HG03139 (cell line): ENCODE measurements at regions not wholly inside any gene's neighbourhood (a gene's known extent, or its start where the extent isn't known, plus 50 kb on each side); places are given as distances from the start of the nearest gene placed in this dataset.

Experiments
- ATAC-seq: cut with Tn5 transposase; IDR thresholded peaks from one replicate; pipeline ENCODE4 v1.9.1; 2021; ENCODE audit not compliant: unreplicated experiment

DNA sequence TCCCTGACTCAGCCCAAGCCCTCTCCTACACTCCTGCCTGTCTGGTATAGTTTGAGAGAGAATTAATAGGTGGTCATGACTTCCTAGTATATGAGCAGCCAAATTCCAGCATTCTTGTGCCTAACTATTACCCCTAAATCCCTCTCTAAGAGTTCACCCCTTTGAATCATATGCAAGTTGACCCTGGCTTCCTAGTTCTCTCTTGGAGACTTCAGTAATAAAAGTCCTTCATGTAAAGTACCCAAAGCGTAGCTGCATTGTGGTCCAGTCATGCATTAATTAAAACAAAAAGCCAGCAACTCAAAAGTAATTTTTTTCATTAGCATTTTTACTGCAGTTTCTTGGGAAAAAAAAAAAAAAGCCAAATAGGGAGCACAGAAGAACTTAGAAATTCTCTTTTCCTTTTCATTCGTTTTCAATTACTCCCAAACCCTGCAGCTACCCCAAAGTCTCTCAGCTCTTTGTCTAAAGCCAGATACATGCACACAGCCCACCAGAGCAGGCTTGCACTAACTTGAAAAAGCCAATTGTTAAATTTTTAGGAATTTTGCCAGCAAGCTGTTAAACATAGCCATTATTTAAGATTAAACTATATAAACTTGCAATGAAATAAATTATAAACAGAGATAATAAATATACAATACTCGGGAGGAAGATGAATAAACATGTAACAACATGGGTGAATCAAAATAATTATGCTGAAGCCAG, 50.1 kb upstream of the STT3B start:
- ATAC-seq: no peak
